GM12878 (cell line): ENCODE measurements at regions not wholly inside any gene's neighbourhood (a gene's known extent, or its start where the extent isn't known, plus 50 kb on each side); places are given as distances from the start of the nearest gene placed in this dataset.
A peak's percentile ranks its signal among the peaks of the same experiment; 100 is the strongest.

Experiments
- LARP7 ChIP-seq: fragments of 450-650 bp; IDR thresholded peaks from 2 replicates; pipeline ENCODE4 v1.6.1; 2017; ENCODE audit warnings: mild to moderate bottlenecking
- RAD51 ChIP-seq: fragments of 450-650 bp; IDR thresholded peaks from 2 replicates; pipeline ENCODE4 v1.6.1; 2016; ENCODE audit warnings: moderate library complexity, mild to moderate bottlenecking, inconsistent platforms
- RB1 ChIP-seq: fragments of 450-650 bp; formaldehyde crosslinking; IDR thresholded peaks from 2 replicates; pipeline ENCODE4 v1.6.1; 2017; ENCODE audit warnings: mild to moderate bottlenecking, borderline replicate concordance
- RELA ChIP-seq: fragments of 450-650 bp; IDR thresholded peaks from 2 replicates; pipeline ENCODE4 v1.8.0; 2014; ENCODE audit warnings: borderline replicate concordance; ENCODE audit not compliant: partially characterized antibody
- SREBF2 ChIP-seq: IDR thresholded peaks from 2 replicates; pipeline ENCODE4 v1.6.1; 2012; ENCODE audit warnings: mild to moderate bottlenecking, low read length
- TBL1XR1 ChIP-seq: IDR thresholded peaks from 2 replicates; pipeline ENCODE4 v1.6.1; 2012; ENCODE audit warnings: low read depth, low read length, improper control_type of control experiment
- WRNIP1 ChIP-seq: IDR thresholded peaks from 2 replicates; pipeline ENCODE4 v1.6.1; 2011; ENCODE audit warnings: low read depth, low read length, improper control_type of control experiment, borderline replicate concordance
- TF ChIP-seq, protein P1 (sequence below): fragments of 450-650 bp; IDR thresholded peaks from 2 replicates; pipeline ENCODE4 v1.6.1; 2017; ENCODE audit warnings: mild to moderate bottlenecking, moderate library complexity
- TF ChIP-seq, protein P2 (sequence below): fragments of 450-650 bp; formaldehyde crosslinking; IDR thresholded peaks from 2 replicates; pipeline ENCODE4 v1.4.0; 2022; ENCODE audit warnings: mild to moderate bottlenecking, moderate library complexity
- TF ChIP-seq, protein P3 (sequence below): fragments of 450-650 bp; IDR thresholded peaks from 2 replicates; pipeline ENCODE4 v1.6.1; 2018; ENCODE audit warnings: mild to moderate bottlenecking, low read depth, moderate library complexity; ENCODE audit not compliant: partially characterized antibody
- TF ChIP-seq, protein P4 (sequence below): fragments of 450-650 bp; formaldehyde crosslinking; IDR thresholded peaks from 2 replicates; pipeline ENCODE4 v1.4.0; 2020; ENCODE audit warnings: mild to moderate bottlenecking, moderate library complexity
- TF ChIP-seq, protein P5 (sequence below), 3 experiments: IDR thresholded peaks in 2 of 3; conservative IDR thresholded peaks in 1 of 3; 2 replicates each; pipeline ENCODE4 v1.5.1; 2011; ENCODE audit warnings: low read depth in 3 of 3, low read length in 3 of 3, mild to moderate bottlenecking in 3 of 3, control low read depth in 2 of 3, moderate library complexity in 2 of 3, inconsistent platforms in 1 of 3, mixed read lengths in 1 of 3; ENCODE audit not compliant: control insufficient read depth in 2 of 3, insufficient read depth in 1 of 3; ENCODE audit errors: extremely low read depth in 1 of 3

DNA sequence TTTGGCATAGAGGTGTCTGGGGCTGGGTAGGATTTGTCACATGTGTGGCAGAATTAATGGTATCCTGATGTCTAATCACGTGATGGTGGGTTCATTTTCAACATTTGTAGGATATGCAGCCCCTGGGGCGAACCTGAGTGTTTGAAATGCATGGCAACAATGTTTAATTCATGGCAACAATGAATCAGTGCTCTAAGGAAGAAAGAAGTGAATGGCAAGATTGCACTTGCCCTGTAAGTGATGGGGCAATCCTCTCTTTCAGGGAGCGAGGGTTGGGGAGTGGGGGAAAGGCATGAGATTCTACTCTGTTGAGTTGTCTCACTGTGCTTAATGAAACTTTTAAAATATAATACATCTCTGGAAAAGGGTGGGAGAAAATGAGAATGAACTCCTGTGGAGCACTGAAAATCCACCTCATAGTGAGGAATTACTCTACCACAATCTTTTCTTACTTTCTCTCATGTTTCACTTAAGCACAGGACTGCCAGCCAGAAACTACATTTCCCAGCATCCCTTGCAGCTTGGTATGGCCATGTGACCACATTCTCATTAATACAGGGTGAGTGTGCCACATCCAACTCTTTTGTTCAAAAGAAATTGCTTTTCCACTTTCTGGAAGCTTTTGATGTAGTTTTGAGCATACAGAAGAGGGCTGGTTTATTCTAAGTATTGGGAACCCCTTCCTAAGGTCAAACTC lies 64.0 kb upstream of the PGM2 start (continued):
- TF ChIP-seq RAD51, result peak; percentile 65; the same call in 1 of the 2 replicates
- TF ChIP-seq RELA, result no peak
- TF ChIP-seq, protein P1, sequence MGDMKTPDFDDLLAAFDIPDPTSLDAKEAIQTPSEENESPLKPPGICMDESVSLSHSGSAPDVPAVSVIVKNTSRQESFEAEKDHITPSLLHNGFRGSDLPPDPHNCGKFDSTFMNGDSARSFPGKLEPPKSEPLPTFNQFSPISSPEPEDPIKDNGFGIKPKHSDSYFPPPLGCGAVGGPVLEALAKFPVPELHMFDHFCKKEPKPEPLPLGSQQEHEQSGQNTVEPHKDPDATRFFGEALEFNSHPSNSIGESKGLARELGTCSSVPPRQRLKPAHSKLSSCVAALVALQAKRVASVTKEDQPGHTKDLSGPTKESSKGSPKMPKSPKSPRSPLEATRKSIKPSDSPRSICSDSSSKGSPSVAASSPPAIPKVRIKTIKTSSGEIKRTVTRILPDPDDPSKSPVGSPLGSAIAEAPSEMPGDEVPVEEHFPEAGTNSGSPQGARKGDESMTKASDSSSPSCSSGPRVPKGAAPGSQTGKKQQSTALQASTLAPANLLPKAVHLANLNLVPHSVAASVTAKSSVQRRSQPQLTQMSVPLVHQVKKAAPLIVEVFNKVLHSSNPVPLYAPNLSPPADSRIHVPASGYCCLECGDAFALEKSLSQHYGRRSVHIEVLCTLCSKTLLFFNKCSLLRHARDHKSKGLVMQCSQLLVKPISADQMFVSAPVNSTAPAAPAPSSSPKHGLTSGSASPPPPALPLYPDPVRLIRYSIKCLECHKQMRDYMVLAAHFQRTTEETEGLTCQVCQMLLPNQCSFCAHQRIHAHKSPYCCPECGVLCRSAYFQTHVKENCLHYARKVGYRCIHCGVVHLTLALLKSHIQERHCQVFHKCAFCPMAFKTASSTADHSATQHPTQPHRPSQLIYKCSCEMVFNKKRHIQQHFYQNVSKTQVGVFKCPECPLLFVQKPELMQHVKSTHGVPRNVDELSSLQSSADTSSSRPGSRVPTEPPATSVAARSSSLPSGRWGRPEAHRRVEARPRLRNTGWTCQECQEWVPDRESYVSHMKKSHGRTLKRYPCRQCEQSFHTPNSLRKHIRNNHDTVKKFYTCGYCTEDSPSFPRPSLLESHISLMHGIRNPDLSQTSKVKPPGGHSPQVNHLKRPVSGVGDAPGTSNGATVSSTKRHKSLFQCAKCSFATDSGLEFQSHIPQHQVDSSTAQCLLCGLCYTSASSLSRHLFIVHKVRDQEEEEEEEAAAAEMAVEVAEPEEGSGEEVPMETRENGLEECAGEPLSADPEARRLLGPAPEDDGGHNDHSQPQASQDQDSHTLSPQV, result no peak
- TF ChIP-seq, protein P2, sequence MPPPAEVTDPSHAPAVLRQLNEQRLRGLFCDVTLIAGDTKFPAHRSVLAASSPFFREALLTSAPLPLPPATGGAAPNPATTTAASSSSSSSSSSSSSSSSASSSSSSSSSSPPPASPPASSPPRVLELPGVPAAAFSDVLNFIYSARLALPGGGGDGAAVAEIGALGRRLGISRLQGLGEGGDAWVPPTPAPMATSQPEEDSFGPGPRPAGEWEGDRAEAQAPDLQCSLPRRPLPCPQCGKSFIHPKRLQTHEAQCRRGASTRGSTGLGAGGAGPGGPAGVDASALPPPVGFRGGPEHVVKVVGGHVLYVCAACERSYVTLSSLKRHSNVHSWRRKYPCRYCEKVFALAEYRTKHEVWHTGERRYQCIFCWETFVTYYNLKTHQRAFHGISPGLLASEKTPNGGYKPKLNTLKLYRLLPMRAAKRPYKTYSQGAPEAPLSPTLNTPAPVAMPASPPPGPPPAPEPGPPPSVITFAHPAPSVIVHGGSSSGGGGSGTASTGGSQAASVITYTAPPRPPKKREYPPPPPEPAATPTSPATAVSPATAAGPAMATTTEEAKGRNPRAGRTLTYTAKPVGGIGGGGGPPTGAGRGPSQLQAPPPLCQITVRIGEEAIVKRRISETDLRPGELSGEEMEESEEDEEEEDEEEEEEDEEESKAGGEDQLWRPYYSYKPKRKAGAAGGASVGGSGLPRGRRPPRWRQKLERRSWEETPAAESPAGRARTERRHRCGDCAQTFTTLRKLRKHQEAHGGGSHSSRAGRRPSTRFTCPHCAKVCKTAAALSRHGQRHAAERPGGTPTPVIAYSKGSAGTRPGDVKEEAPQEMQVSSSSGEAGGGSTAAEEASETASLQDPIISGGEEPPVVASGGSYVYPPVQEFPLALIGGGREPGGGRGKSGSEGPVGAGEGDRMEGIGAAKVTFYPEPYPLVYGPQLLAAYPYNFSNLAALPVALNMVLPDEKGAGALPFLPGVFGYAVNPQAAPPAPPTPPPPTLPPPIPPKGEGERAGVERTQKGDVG (CRISPR knock-in tag), result no peak
- TF ChIP-seq, protein P3, sequence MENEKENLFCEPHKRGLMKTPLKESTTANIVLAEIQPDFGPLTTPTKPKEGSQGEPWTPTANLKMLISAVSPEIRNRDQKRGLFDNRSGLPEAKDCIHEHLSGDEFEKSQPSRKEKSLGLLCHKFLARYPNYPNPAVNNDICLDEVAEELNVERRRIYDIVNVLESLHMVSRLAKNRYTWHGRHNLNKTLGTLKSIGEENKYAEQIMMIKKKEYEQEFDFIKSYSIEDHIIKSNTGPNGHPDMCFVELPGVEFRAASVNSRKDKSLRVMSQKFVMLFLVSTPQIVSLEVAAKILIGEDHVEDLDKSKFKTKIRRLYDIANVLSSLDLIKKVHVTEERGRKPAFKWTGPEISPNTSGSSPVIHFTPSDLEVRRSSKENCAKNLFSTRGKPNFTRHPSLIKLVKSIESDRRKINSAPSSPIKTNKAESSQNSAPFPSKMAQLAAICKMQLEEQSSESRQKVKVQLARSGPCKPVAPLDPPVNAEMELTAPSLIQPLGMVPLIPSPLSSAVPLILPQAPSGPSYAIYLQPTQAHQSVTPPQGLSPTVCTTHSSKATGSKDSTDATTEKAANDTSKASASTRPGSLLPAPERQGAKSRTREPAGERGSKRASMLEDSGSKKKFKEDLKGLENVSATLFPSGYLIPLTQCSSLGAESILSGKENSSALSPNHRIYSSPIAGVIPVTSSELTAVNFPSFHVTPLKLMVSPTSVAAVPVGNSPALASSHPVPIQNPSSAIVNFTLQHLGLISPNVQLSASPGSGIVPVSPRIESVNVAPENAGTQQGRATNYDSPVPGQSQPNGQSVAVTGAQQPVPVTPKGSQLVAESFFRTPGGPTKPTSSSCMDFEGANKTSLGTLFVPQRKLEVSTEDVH, result no peak
- no peak for TF ChIP-seq RB1
- no peak for TF ChIP-seq LARP7
- no peak for TF ChIP-seq SREBF2
- no peak for TF ChIP-seq WRNIP1
- TF ChIP-seq, protein P4, sequence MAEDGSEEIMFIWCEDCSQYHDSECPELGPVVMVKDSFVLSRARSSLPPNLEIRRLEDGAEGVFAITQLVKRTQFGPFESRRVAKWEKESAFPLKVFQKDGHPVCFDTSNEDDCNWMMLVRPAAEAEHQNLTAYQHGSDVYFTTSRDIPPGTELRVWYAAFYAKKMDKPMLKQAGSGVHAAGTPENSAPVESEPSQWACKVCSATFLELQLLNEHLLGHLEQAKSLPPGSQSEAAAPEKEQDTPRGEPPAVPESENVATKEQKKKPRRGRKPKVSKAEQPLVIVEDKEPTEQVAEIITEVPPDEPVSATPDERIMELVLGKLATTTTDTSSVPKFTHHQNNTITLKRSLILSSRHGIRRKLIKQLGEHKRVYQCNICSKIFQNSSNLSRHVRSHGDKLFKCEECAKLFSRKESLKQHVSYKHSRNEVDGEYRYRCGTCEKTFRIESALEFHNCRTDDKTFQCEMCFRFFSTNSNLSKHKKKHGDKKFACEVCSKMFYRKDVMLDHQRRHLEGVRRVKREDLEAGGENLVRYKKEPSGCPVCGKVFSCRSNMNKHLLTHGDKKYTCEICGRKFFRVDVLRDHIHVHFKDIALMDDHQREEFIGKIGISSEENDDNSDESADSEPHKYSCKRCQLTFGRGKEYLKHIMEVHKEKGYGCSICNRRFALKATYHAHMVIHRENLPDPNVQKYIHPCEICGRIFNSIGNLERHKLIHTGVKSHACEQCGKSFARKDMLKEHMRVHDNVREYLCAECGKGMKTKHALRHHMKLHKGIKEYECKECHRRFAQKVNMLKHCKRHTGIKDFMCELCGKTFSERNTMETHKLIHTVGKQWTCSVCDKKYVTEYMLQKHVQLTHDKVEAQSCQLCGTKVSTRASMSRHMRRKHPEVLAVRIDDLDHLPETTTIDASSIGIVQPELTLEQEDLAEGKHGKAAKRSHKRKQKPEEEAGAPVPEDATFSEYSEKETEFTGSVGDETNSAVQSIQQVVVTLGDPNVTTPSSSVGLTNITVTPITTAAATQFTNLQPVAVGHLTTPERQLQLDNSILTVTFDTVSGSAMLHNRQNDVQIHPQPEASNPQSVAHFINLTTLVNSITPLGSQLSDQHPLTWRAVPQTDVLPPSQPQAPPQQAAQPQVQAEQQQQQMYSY (CRISPR knock-in tag), result no peak
- no peak for TF ChIP-seq TBL1XR1
- TF ChIP-seq, protein P5, sequence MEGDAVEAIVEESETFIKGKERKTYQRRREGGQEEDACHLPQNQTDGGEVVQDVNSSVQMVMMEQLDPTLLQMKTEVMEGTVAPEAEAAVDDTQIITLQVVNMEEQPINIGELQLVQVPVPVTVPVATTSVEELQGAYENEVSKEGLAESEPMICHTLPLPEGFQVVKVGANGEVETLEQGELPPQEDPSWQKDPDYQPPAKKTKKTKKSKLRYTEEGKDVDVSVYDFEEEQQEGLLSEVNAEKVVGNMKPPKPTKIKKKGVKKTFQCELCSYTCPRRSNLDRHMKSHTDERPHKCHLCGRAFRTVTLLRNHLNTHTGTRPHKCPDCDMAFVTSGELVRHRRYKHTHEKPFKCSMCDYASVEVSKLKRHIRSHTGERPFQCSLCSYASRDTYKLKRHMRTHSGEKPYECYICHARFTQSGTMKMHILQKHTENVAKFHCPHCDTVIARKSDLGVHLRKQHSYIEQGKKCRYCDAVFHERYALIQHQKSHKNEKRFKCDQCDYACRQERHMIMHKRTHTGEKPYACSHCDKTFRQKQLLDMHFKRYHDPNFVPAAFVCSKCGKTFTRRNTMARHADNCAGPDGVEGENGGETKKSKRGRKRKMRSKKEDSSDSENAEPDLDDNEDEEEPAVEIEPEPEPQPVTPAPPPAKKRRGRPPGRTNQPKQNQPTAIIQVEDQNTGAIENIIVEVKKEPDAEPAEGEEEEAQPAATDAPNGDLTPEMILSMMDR (IDR thresholded peaks at IDR 0.05 in 2 of 3, conservative IDR thresholded peaks at IDR 0.05 in 1 of 3; ENCODE audit: control insufficient read depth in 2 of 3, extremely low read depth in 1 of 3, insufficient read depth in 1 of 3, low read depth in 3 of 3, low read length in 3 of 3), result no peak
